ENCODE measurements at regions not wholly inside any gene's neighbourhood (a gene's known extent, or its start where the extent isn't known, plus 50 kb on each side); places are given as distances from the start of the nearest gene placed in this dataset.

GRCh38 chr3:110393941-110394340 lies 677.7 kb upstream of the NECTIN3 start:
- H3K27ac ChIP-seq (ENCODE audit: low read length), result no peak overlapping the region
- no peak overlapping the region for H2AFZ ChIP-seq (ENCODE audit: low read depth, low read length)
- no peak for TF ChIP-seq EZH2 (IDR thresholded peaks at IDR 0.05; ENCODE audit: borderline replicate concordance, insufficient read depth, low read length, poor library complexity, severe bottlenecking)
- no peak for TF ChIP-seq POLR2AphosphoS5 (IDR thresholded peaks at IDR 0.05)
- TF ChIP-seq EP300 (conservative IDR thresholded peaks at IDR 0.05; ENCODE audit: poor library complexity, severe bottlenecking), result no peak
- TF ChIP-seq RAD21 (conservative IDR thresholded peaks at IDR 0.05), result no peak
- no peak for TF ChIP-seq SMC3 (conservative IDR thresholded peaks at IDR 0.05; ENCODE audit: poor library complexity)
- TF ChIP-seq MXI1 (conservative IDR thresholded peaks at IDR 0.05; ENCODE audit: poor library complexity, severe bottlenecking), result no peak
- TF ChIP-seq REST (IDR thresholded peaks at IDR 0.05; ENCODE audit: borderline replicate concordance), result no peak
- TF ChIP-seq TAF1 (IDR thresholded peaks at IDR 0.05; ENCODE audit: low read depth), result no peak
- TF ChIP-seq CTCF (IDR thresholded peaks at IDR 0.05; ENCODE audit: poor library complexity, severe bottlenecking), result no peak

GRCh38 chr3:110397115-110397514 lies 674.5 kb upstream of the NECTIN3 start:
- Histone ChIP-seq H3K27ac (ENCODE audit: low read length) (no peak overlapping the region), H3K9ac (ENCODE audit: low read length) (no peak overlapping the region), H3F3A (ENCODE audit: insufficient read depth, low read length, poor library complexity, severe bottlenecking) (no peaks in the 10 kb centered on the region), H3K27me3 (ENCODE audit: insufficient read depth, low read depth, low read length) (no peaks in the 10 kb centered on the region), H3K9me2 (ENCODE audit: insufficient read depth, low read length) (no peaks in the 10 kb centered on the region), H3K36me3 (ENCODE audit: insufficient read depth, low read length) (no peaks in the 10 kb centered on the region), H3K9me3 (ENCODE audit: low read length) (no peaks in the 10 kb centered on the region), H2AFZ (ENCODE audit: low read depth, low read length) (no peak overlapping the region), H3K4me3 (ENCODE audit: low read length) (no peak overlapping the region), H3K4me2 (ENCODE audit: low read length) (no peak overlapping the region), H3K79me2 (replicated peaks; ENCODE audit: insufficient read depth, low read length) (no peaks in the 10 kb centered on the region), H4K20me1 (ENCODE audit: insufficient read depth) (no peaks in the 10 kb centered on the region)
- no peak for TF ChIP-seq EP300 (conservative IDR thresholded peaks at IDR 0.05; ENCODE audit: poor library complexity, severe bottlenecking)
- TF ChIP-seq TAF1 (IDR thresholded peaks at IDR 0.05; ENCODE audit: low read depth), result no peak
- no peak for TF ChIP-seq REST (IDR thresholded peaks at IDR 0.05; ENCODE audit: borderline replicate concordance)
- TF ChIP-seq SMC3 (conservative IDR thresholded peaks at IDR 0.05; ENCODE audit: poor library complexity), result no peak
- TF ChIP-seq RAD21 (conservative IDR thresholded peaks at IDR 0.05), result no peak
- TF ChIP-seq CTCF (IDR thresholded peaks at IDR 0.05; ENCODE audit: poor library complexity, severe bottlenecking), result no peak
- TF ChIP-seq MXI1 (conservative IDR thresholded peaks at IDR 0.05; ENCODE audit: poor library complexity, severe bottlenecking), result no peak

More at GRCh38 chr3:110393941-110394340, 677.7 kb upstream of the NECTIN3 start:
- no peaks in the 10 kb centered on the region for H3K27me3 ChIP-seq (ENCODE audit: insufficient read depth, low read depth, low read length)
- H3K4me3 ChIP-seq (ENCODE audit: low read length), result no peak overlapping the region
- H3K79me2 ChIP-seq (replicated peaks; ENCODE audit: insufficient read depth, low read length), result no peaks in the 10 kb centered on the region
- no peaks in the 10 kb centered on the region for H3K9me2 ChIP-seq (ENCODE audit: insufficient read depth, low read length)
- H3K4me2 ChIP-seq (ENCODE audit: low read length), result no peak overlapping the region
- H3K9me3 ChIP-seq (ENCODE audit: low read length), result no peaks in the 10 kb centered on the region
- H4K20me1 ChIP-seq (ENCODE audit: insufficient read depth), result no peaks in the 10 kb centered on the region
- H3K36me3 ChIP-seq (ENCODE audit: insufficient read depth, low read length), result no peaks in the 10 kb centered on the region
- H3K9ac ChIP-seq (ENCODE audit: low read length), result no peak overlapping the region
- H3F3A ChIP-seq (ENCODE audit: insufficient read depth, low read length, poor library complexity, severe bottlenecking), result no peaks in the 10 kb centered on the region
